ENCODE measurements at regions not wholly inside any gene's neighbourhood (a gene's known extent, or its start where the extent isn't known, plus 50 kb on each side); places are given as distances from the start of the nearest gene placed in this dataset.

DNA sequence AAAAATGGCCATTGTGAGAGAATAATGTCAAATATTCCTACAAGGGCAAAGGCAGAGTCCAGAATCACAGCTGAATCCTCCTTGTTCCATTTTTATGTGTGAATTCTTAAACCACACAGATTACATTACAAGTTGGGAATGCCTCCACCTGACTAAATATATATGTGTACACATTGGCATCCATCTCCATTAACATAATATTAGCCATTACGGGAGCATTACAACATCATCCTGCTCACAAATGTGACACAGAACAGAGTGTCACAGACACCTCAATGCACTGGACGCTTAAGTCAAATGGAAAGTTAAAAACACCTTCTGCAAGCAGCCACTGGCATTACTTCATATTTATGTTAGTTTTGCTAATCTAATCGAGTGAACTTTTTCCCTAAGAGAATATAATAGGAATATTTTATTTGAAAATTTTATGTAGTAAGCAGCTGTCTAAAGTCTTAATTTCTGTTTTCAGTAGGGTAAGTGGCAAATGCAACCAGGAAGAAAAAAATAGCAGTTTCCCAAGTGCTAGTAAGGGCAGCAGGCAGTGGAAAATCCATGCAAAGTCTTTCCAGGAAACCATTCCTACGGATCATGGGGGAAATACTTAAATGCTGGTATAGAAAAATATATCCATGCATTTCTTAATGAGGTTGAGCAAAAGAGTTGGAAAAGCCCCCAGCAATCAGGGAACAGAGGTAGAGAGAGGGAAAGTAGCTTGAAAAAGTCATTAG, 255.6 kb downstream of the OSR1 start:
- TF ChIP-seq, protein P1, sequence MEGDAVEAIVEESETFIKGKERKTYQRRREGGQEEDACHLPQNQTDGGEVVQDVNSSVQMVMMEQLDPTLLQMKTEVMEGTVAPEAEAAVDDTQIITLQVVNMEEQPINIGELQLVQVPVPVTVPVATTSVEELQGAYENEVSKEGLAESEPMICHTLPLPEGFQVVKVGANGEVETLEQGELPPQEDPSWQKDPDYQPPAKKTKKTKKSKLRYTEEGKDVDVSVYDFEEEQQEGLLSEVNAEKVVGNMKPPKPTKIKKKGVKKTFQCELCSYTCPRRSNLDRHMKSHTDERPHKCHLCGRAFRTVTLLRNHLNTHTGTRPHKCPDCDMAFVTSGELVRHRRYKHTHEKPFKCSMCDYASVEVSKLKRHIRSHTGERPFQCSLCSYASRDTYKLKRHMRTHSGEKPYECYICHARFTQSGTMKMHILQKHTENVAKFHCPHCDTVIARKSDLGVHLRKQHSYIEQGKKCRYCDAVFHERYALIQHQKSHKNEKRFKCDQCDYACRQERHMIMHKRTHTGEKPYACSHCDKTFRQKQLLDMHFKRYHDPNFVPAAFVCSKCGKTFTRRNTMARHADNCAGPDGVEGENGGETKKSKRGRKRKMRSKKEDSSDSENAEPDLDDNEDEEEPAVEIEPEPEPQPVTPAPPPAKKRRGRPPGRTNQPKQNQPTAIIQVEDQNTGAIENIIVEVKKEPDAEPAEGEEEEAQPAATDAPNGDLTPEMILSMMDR (IDR thresholded peaks at IDR 0.05; ENCODE audit: low read depth, low read length, poor library complexity, severe bottlenecking) = no peak
- no peak for TF ChIP-seq EZH2phosphoT487 (IDR thresholded peaks at IDR 0.05; ENCODE audit: borderline replicate concordance, low read length)

Measured in DOHH2 (cell line).